AG09319 (cell line): ENCODE measurements at regions not wholly inside any gene's neighbourhood (a gene's known extent, or its start where the extent isn't known, plus 50 kb on each side); places are given as distances from the start of the nearest gene placed in this dataset.

Experiments
- DNase-seq: peaks from one replicate; pipeline ENCODE4 v3.0.0-alpha.2; 2010; ENCODE audit warnings: low read depth; ENCODE audit errors: extremely low read depth
- CTCF ChIP-seq: IDR thresholded peaks from 2 replicates; pipeline ENCODE4 v1.5.1; 2011; ENCODE audit warnings: low read depth, mild to moderate bottlenecking, inconsistent platforms, low read length, moderate library complexity

GRCh38 chr13:44160591-44161191, 212.9 kb upstream of the SERP2 start:
- no peak for DNase-seq
- TF ChIP-seq CTCF: no peak

GRCh38 chr13:44163108-44163507, 210.5 kb upstream of the SERP2 start:
- no peak for TF ChIP-seq CTCF
- DNase-seq: no peak

GRCh38 chr13:44165221-44165888, 208.3 kb upstream of the SERP2 start:
- TF ChIP-seq CTCF: no peak
- DNase-seq: no peak

- no peak for TF ChIP-seq CTCF
- no peak for DNase-seq
Measured at GRCh38 chr13:44165889-44166496, 207.6 kb upstream of the SERP2 start.

- no peak for TF ChIP-seq CTCF
- no peak for DNase-seq
Measured at GRCh38 chr13:44169018-44169911, 204.4 kb upstream of the SERP2 start.

GRCh38 chr13:44170731-44171130, 202.9 kb upstream of the SERP2 start:
- no peak for TF ChIP-seq CTCF
- DNase-seq: no peak
